NCI-H226 (cell line): ENCODE measurements at regions not wholly inside any gene's neighbourhood (a gene's known extent, or its start where the extent isn't known, plus 50 kb on each side); places are given as distances from the start of the nearest gene placed in this dataset.

ENCODE experiments used
- DNase-seq: peaks from one replicate; pipeline ENCODE4 v3.0.0-alpha.2; 2015

- DNase-seq: no peak
Measured at GRCh38 chr5:23579566-23579965, 72.2 kb downstream of the PRDM9 start.

- no peak for DNase-seq
Measured at GRCh38 chr5:23583081-23583480, 75.7 kb downstream of the PRDM9 start.

GRCh38 chr5:23588841-23589326 lies 81.5 kb downstream of the PRDM9 start:
- DNase-seq: no peak

GRCh38 chr5:23591250-23591649 lies 83.8 kb downstream of the PRDM9 start:
- no peak for DNase-seq

- DNase-seq: no peak
Measured at GRCh38 chr5:23606927-23607326, 99.5 kb downstream of the PRDM9 start.

DNA sequence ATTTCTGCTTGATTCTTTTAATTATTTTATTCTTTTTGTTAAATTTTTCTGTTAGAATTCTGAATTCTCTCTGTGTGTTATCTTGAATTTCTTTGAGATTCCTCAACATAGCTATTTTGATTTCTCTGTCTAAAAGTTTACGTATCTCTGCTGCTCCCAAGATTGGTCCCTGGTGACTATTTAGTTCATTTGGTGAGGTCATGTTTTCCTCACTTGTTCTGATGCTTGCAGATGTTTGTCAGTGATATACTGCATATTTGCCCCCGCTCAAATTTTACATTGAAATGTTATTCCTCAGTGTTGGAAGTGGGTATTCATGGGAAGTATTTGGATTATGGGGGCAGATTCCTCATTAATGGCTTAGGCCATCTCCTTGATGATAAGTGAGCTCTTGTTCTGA lies 105.3 kb downstream of the PRDM9 start:
- DNase-seq: no peak

- no peak for DNase-seq
Measured at GRCh38 chr5:23613566-23613965, 106.2 kb downstream of the PRDM9 start.

- no peak for DNase-seq
Measured at GRCh38 chr5:23614422-23614821, 107.0 kb downstream of the PRDM9 start.

- DNase-seq: no peak
Measured at GRCh38 chr5:23626961-23627360, 119.6 kb downstream of the PRDM9 start.

DNA sequence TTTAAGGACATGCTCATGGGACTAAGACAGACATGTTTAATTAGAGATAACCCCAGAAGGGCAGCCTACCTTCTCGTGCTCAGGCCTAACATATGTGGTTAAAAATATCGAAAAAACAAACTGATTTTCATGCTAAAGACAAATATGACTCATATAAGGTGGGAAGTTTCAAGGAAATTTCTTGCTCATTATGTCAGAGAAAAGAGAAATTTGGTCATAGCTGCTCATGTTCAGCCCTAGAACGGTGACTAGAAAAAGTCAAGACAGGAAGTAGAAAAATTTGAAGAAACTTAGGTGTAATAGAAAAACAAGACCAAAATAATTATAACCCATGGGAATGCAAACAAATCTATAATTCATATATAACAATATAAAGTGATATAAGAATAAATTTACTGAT lies 120.6 kb downstream of the PRDM9 start:
- peak; percentile 13 for DNase-seq

GRCh38 chr5:23629396-23629795 lies 122.0 kb downstream of the PRDM9 start:
- DNase-seq: peak; percentile 81

DNA sequence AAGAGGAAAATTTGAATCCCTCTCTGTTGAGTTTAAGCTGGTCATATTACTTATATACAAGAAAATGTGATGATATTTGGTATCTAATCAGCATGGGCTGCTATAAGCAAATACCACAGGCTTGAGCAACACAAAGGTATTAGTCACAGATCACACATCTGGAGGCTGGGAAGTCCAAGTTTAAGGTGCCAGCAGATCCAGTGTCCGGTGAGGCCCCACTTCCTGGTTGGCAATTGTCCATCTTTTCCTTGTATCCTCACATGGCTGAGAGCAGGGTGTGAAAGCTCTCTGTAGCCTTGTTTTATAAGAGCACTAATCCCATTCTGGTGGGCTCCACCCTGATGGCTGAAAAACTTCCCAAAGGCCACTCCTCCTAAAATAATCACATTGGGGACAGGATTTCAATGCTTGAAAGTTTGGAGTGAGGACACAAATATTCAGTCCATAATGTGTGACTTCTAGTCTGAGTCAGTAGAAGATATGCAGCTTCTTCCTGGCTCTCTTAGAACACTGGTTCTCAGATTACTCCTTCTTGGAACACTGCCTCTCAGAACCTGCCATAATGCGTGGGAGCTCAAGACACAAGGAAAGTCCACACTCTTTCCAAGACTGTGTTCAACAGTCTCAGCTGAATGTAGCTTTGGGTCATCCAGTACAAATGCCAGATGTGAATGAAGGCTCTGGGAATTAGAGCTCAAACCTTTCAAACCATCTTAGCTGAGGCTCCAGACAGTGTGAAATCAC lies 124.1 kb downstream of the PRDM9 start:
- DNase-seq: peak; percentile 96

GRCh38 chr5:23635938-23636337 lies 128.5 kb downstream of the PRDM9 start:
- no peak for DNase-seq

DNA sequence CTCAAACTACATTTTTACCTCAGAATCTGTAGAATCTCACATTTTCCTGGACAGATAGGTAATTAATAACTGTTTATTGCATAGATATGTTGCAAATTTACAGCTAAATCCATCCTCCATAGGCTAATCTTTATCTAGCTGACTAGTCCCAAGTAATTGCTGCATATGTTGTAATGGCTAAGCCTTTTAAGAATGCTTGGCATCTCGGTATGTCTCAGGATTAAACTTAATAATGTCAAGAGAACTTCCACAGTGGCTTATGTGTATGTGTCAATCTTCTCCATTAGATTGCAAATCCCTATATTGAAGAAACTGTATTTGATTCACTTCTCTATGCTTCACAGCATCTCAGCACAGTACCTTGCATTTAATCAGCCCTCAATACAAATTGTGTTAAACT lies 131.9 kb downstream of the PRDM9 start:
- peak; percentile 70 for DNase-seq

- peak; percentile 11 for DNase-seq
Measured at GRCh38 chr5:23648656-23649055, 141.2 kb downstream of the PRDM9 start.

- DNase-seq: no peak
Measured at GRCh38 chr5:23649594-23649993, 142.2 kb downstream of the PRDM9 start.

GRCh38 chr5:23655674-23656073 lies 148.3 kb downstream of the PRDM9 start:
- DNase-seq: no peak

GRCh38 chr5:23675456-23675855 lies 168.0 kb downstream of the PRDM9 start:
- DNase-seq: peak; percentile 19

DNA sequence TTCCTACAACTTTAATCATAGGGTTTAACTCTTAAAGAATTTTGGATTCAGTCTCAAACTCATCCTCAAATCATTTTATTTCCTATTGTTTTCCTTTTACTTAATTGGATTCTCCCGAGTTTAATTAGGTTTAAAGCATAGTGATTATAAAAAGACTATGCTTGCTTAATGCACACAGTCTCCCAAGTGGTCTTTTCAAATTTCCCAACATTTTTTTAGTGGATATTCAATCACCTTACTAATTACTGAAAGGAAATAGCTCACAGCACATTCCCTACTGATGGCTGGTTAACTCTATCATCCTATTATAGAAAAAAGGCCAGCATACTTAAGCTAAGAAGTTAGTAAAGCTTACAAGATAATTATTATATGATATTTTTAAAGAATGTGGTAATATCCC lies 170.6 kb downstream of the PRDM9 start:
- DNase-seq: no peak

DNA sequence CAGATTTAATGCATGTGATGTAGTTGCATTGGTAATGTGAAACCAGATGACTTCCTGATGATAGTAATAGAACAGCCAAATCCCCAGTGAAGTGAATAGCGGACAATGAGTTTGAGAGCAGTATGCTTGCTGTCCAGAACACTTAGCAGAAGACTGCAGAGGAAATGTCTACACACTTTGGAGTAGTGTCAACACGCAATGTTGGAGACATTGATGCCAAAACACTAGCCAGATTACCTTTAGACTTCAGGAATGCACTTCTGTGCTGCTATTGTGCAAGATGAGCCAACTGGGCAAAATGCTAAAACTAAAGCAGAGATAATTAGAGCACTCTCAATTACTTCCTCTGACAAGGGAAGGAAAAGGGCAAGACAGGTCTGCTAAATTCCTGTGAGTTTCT lies 176.7 kb downstream of the PRDM9 start:
- peak; percentile 60 for DNase-seq

DNA sequence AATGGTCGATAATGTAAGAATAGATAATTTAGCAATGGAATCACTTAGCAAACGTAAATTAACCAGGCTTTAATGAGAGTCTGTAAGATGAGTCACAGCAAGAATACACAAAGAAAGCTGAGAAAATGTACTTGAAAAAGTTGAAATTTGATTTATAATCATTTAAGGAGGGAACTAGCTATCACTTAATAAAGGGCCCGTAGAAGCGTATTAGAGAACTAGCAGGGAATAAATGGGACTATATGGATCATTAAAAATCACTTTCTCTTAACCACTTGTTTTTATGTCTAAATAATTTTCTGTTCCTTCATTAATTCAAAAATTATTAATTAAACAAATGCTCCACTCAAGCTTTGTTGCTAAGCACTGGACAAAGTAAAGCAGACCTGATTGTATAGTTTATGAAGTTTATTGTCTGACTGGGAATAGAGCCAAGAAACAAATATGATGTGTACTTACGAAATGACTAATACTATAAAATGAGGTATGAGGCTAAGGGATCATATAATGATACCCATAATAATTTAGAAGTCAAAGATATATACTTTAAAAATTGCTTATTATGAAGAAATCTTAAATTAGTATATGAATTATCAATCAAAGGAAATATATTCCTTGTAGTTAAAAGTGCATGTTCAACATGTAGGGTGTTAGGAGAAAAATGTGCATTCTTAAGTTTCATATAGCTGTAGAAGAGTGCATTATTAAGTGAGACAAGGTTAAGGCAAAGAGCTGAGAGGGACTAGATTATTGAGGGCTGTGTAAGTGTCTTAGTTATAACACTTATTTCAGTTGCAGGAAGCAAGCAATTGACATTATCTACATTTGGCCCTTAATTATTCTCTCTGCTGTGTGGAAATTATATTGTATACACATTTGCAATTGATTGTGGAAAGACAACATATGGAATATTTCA lies 196.8 kb downstream of the PRDM9 start:
- DNase-seq: peak; percentile 15

DNA sequence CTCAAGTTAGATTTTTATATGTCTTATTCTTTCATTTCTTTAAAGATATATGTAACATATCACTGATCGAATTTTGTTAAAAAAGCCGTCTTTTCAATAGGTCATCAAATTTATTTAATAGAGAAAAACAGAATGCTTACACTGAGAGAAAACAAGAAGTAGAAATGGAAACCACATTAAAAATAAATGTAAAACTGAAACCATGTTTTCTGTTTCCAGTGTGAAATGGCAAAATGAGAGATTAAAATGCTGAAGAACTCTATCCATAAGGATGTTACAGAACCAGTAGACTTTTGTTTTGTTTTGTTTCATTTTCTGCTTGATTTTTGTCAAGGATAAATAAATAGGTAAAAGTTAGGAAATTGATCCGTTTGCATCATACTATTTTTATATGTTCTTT lies 210.1 kb downstream of the PRDM9 start:
- no peak for DNase-seq

DNA sequence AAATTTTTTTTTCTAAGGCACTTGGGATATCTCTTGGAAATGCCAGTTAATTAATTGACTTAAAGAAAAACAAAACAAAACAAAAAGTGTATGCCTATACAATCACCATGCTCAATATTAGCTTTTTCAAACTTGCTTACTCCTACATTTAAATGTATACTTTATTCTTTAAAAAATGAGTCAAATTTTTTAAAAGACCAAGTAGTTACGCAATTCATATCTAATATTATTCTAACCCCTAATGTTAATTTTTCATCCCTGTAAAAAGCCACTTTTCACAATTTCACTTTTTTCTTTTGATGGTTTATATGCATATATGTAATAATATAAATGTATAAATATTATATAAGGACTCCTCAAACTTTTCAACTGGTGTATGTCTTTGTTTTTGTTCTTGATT lies 211.2 kb downstream of the PRDM9 start:
- no peak for DNase-seq

DNA sequence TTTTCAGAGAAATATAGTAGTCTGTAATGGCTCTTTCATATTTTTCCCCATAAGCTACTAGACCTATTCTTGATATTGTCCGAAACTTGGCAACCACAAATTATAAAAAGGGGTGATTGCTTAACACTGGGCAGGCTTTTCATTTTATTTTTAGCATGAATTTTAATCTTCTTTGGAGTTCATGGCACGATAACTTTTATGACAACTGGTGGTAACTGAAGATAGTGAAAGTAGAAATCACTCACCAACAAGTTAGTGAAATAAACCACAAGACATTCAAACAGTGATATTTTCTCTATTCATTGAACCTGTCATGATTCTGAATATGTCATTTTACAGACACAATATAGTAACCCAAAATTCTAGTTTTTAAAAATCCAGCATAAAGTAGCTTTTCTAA lies 213.9 kb downstream of the PRDM9 start:
- no peak for DNase-seq
